Peyer's patch (tissue), 4 donors: ENCODE measurements at regions not wholly inside any gene's neighbourhood (a gene's known extent, or its start where the extent isn't known, plus 50 kb on each side); places are given as distances from the start of the nearest gene placed in this dataset.

Experiments
- DNase-seq, 3 donors: peaks; one replicate each; pipeline ENCODE4 v3.0.0-alpha.2; 2017 to 2019
- H3K27ac ChIP-seq, 4 donors: fragments of 200-600 bp; sonication (generic); one replicate each; pipeline ENCODE4 v1.5.1; 2016 to 2019
- H3K27me3 ChIP-seq, 2 donors: fragments of 200-600 bp; sonication (generic); one replicate each; pipeline ENCODE4 v1.5.1; 2019
- H3K36me3 ChIP-seq, 3 donors: fragments of 200-600 bp; sonication (generic); one replicate each; pipeline ENCODE4 v1.5.1; 2016 to 2019
- H3K4me1 ChIP-seq, 4 donors: fragments of 200-600 bp; sonication (generic); one replicate each; pipeline ENCODE4 v1.5.1; 2016 to 2019
- H3K4me3 ChIP-seq, 4 donors: fragments of 200-600 bp; sonication (generic); 1 replicate in 3 of 4; 2 replicates in 1 of 4; pipeline ENCODE4 v1.5.1; 2016 to 2019; ENCODE audit warnings: mild to moderate bottlenecking in 1 of 4
- H3K9me3 ChIP-seq, 4 donors: fragments of 200-600 bp; sonication (generic); one replicate each; pipeline ENCODE4 v1.5.1; 2016 to 2019; ENCODE audit warnings: mild to moderate bottlenecking in 1 of 4
- CTCF ChIP-seq, 6 experiments: fragments of 450-650 bp in 4 of 6; fragments of 200-600 bp in 2 of 6; sonication (generic) in 1 of 6; IDR thresholded peaks; one replicate each; pipeline ENCODE4 v1.5.1; 2017 to 2019; ENCODE audit warnings: antibody characterized with exemption in 6 of 6, mild to moderate bottlenecking in 3 of 6, moderate library complexity in 1 of 6
- POLR2A ChIP-seq, 2 donors: fragments of 450-650 bp; IDR thresholded peaks; one replicate each; pipeline ENCODE4 v1.5.1; 2017; ENCODE audit warnings: antibody characterized with exemption in 2 of 2, mild to moderate bottlenecking in 2 of 2, moderate library complexity in 2 of 2

GRCh38 chr5:89864941-89865340, 544.6 kb downstream of the CETN3 start:
- Histone ChIP-seq H3K4me3 (no peak overlapping the region), H3K27me3 (no peaks in the 10 kb centered on the region), H3K36me3 (no peaks in the 10 kb centered on the region), H3K4me1 (no peaks in the 10 kb centered on the region), H3K27ac (no peak overlapping the region), H3K9me3 (no peaks in the 10 kb centered on the region)
- no peak for DNase-seq
- no peak for TF ChIP-seq CTCF (IDR thresholded peaks at IDR 0.05)
- no peak for TF ChIP-seq POLR2A (IDR thresholded peaks at IDR 0.05)

GRCh38 chr5:89857790-89858189, 551.8 kb downstream of the CETN3 start:
- Histone ChIP-seq H3K36me3 (no peaks in the 10 kb centered on the region), H3K4me1 (no peaks in the 10 kb centered on the region)
- no peak for TF ChIP-seq CTCF (IDR thresholded peaks at IDR 0.05)

GRCh38 chr5:89855417-89855816, 554.1 kb downstream of the CETN3 start:
- no peak overlapping the region for H3K27ac ChIP-seq
- no peak for DNase-seq
- H3K36me3 ChIP-seq: no peaks in the 10 kb centered on the region
- TF ChIP-seq POLR2A (IDR thresholded peaks at IDR 0.05) (no peak), CTCF (IDR thresholded peaks at IDR 0.05) (no peak)
- H3K27me3 ChIP-seq: no peaks in the 10 kb centered on the region
- no peaks in the 10 kb centered on the region for H3K9me3 ChIP-seq
- no peak overlapping the region for H3K4me3 ChIP-seq
- H3K4me1 ChIP-seq: no peaks in the 10 kb centered on the region

More at GRCh38 chr5:89857790-89858189, 551.8 kb downstream of the CETN3 start:
- Histone ChIP-seq H3K27ac (no peak overlapping the region), H3K27me3 (no peaks in the 10 kb centered on the region), H3K9me3 (no peaks in the 10 kb centered on the region), H3K4me3 (no peak overlapping the region)
- no peak for DNase-seq

- no peak for DNase-seq
- Histone ChIP-seq H3K4me1 (no peaks in the 10 kb centered on the region), H3K9me3 (no peaks in the 10 kb centered on the region), H3K4me3 (no peak overlapping the region), H3K27me3 (no peaks in the 10 kb centered on the region), H3K27ac (no peak overlapping the region), H3K36me3 (no peaks in the 10 kb centered on the region)
- TF ChIP-seq CTCF (IDR thresholded peaks at IDR 0.05) (no peak), POLR2A (IDR thresholded peaks at IDR 0.05) (no peak)
These were observed 557.6 kb downstream of the CETN3 start for GRCh38 chr5:89851911-89852310.

GRCh38 chr5:89850513-89850865, 559.1 kb downstream of the CETN3 start:
- Histone ChIP-seq H3K4me1 (no peaks in the 10 kb centered on the region), H3K27me3 (no peaks in the 10 kb centered on the region), H3K36me3 (no peaks in the 10 kb centered on the region), H3K27ac (no peak overlapping the region), H3K9me3 (no peaks in the 10 kb centered on the region), H3K4me3 (no peak overlapping the region)
- no peak for DNase-seq
- TF ChIP-seq POLR2A (IDR thresholded peaks at IDR 0.05) (no peak), CTCF (IDR thresholded peaks at IDR 0.05) (no peak)

- Histone ChIP-seq H3K27ac (no peak overlapping the region), H3K27me3 (no peaks in the 10 kb centered on the region), H3K4me1 (no peaks in the 10 kb centered on the region), H3K4me3 (no peak overlapping the region), H3K9me3 (no peaks in the 10 kb centered on the region), H3K36me3 (no peaks in the 10 kb centered on the region)
- DNase-seq: no peak
- TF ChIP-seq CTCF (IDR thresholded peaks at IDR 0.05): no peak
- no peak for TF ChIP-seq POLR2A (IDR thresholded peaks at IDR 0.05)
These were observed 559.6 kb downstream of the CETN3 start for GRCh38 chr5:89849830-89850512.
